Small intestine (tissue), 7 donors: ENCODE measurements at regions not wholly inside any gene's neighbourhood (a gene's known extent, or its start where the extent isn't known, plus 50 kb on each side); places are given as distances from the start of the nearest gene placed in this dataset.

Experiments
- DNase-seq, 2 donors: peaks; one replicate each; pipeline versions ENCODE4 v3.0.0 to v3.0.0-alpha.2; 2013
- FAIRE-seq: peaks from 2 replicates; lab custom pipeline; 2012; peaks lifted over from hg19 to GRCh38; lab: Jason Lieb, UNC
- H3K27ac ChIP-seq, 3 donors: one replicate each; pipeline ENCODE4 v1.5.1; 2013; ENCODE audit warnings: low read length in 2 of 3, mild to moderate bottlenecking in 2 of 3, control low read depth in 1 of 3, inconsistent platforms in 1 of 3, low read depth in 1 of 3, moderate library complexity in 1 of 3
- H3K27me3 ChIP-seq, 3 donors: one replicate each; pipeline ENCODE4 v1.6.1; 2013; ENCODE audit warnings: low read length in 3 of 3, inconsistent platforms in 1 of 3; ENCODE audit not compliant: control insufficient read depth in 3 of 3, insufficient read depth in 3 of 3
- H3K36me3 ChIP-seq, 3 donors: one replicate each; pipeline ENCODE4 v1.6.1; 2013; ENCODE audit warnings: low read length in 3 of 3, inconsistent platforms in 1 of 3, low read depth in 1 of 3, mild to moderate bottlenecking in 1 of 3, moderate library complexity in 1 of 3; ENCODE audit not compliant: control insufficient read depth in 3 of 3, insufficient read depth in 2 of 3
- H3K4me1 ChIP-seq, 3 donors: one replicate each; pipeline ENCODE4 v1.6.1; 2013; ENCODE audit warnings: low read length in 2 of 3, inconsistent platforms in 1 of 3, low read depth in 1 of 3, mild to moderate bottlenecking in 1 of 3, moderate library complexity in 1 of 3; ENCODE audit not compliant: control insufficient read depth in 3 of 3, insufficient read depth in 2 of 3
- H3K4me3 ChIP-seq, 3 donors: one replicate each; pipeline ENCODE4 v1.5.1; 2013; ENCODE audit warnings: low read length in 3 of 3, control low read depth in 1 of 3, inconsistent platforms in 1 of 3, low read depth in 1 of 3, mild to moderate bottlenecking in 1 of 3, moderate library complexity in 1 of 3
- H3K9me3 ChIP-seq, 2 donors: one replicate each; pipeline ENCODE4 v1.6.1; 2013; ENCODE audit warnings: low read depth in 1 of 2, low read length in 1 of 2; ENCODE audit not compliant: control insufficient read depth in 2 of 2, insufficient read depth in 1 of 2
- WGBS, 3 donors: extraction: QIAGEN DNeasy Blood & Tissue Kit; methylation state at CpG; one replicate each; pipeline ENCODE4 v1.1.7; 2013; 5-methylcytosine and 5-hydroxymethylcytosine counted together
- donor health status: healthy with polysubstance abuse.
- donor health status: control.
- donor health status: control.
- donor health status: Bipolar disorder and iron deficiency.
- donor health status: healthy.

GRCh38 chr5:86671536-86671935 lies 53.8 kb downstream of the COX7C start:
- H3K4me3 ChIP-seq, result no peak overlapping the region
- no peak overlapping the region for H3K27ac ChIP-seq
- H3K27me3 ChIP-seq, result no peaks in the 10 kb centered on the region
- H3K36me3 ChIP-seq, result no peaks in the 10 kb centered on the region
- no peaks in the 10 kb centered on the region for H3K9me3 ChIP-seq
- DNase-seq, result no peak
- no peak for FAIRE-seq
- no peaks in the 10 kb centered on the region for H3K4me1 ChIP-seq
- WGBS, 3 donors, result 92 to 98% (median 95%) methylated on average over 3 of the region's 3 CpGs

DNA sequence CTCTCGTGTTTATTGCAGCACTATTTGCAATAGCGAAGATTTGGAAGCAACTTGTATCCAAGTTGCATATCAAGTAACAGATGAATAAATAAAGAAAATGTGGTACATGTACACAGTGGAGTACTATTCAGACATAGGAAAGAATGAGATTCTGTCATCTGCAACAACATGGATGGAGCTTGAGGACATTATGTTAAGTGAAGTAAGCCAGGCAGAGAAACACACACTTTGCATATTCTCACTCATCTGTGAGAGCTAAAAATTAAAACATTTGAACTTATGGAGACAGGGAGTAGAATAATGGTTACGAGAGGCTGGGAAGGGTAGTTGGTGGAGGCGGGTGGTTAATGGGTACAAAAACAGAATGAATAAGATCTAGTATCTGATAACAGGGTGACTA lies 56.3 kb downstream of the COX7C start:
- Histone ChIP-seq H3K27me3 (no peaks in the 10 kb centered on the region), H3K4me3 (no peak overlapping the region), H3K27ac (no peak overlapping the region), H3K4me1 (no peaks in the 10 kb centered on the region), H3K36me3 (no peaks in the 10 kb centered on the region), H3K9me3 (no peaks in the 10 kb centered on the region)
- DNase-seq, result no peak
- WGBS, 3 donors, result 78 to 89% (median 79%) methylated on average over 4 of the region's 4 CpGs
- no peak for FAIRE-seq

DNA sequence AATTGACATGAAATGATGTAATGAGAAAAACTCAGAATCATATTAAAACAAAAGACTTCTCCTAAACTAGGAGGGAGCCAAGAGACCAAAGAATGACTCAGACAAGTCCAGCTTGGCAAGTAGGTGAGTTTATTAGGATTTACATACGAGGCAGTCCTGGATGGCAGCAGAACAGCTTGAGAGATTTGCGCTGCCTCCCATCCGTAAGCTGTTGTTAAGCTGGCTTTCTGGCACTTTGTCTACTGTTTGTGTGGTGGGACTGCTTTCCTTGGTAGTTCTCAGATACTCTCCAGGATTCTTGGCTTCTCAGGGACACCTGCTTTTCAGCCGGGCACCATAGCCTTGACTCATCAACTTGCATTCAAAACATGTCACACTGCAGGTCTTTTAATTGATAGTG lies 57.6 kb downstream of the COX7C start:
- Histone ChIP-seq H3K27ac (no peak overlapping the region), H3K4me3 (no peak overlapping the region), H3K9me3 (no peaks in the 10 kb centered on the region), H3K4me1 (no peaks in the 10 kb centered on the region), H3K36me3 (no peaks in the 10 kb centered on the region), H3K27me3 (no peaks in the 10 kb centered on the region)
- FAIRE-seq (no peak), DNase-seq (no peak)
- WGBS, 3 donors, result 73 to 79% (median 74%) methylated on average over 4 of the region's 4 CpGs

GRCh38 chr5:86679529-86679928 lies 61.8 kb downstream of the COX7C start:
- DNase-seq (peak; percentile 52 to 62), FAIRE-seq (peak; percentile 53)
- Histone ChIP-seq H3K4me1 (no peaks in the 10 kb centered on the region), H3K9me3 (no peaks in the 10 kb centered on the region), H3K4me3 (no peak overlapping the region), H3K36me3 (no peaks in the 10 kb centered on the region), H3K27ac (no peak overlapping the region), H3K27me3 (no peaks in the 10 kb centered on the region)
- WGBS, 3 donors, result 0% methylated on average over 1 of the region's 1 CpG

- Histone ChIP-seq H3K36me3 (no peaks in the 10 kb centered on the region), H3K27ac (no peak overlapping the region), H3K9me3 (no peaks in the 10 kb centered on the region), H3K27me3 (no peaks in the 10 kb centered on the region), H3K4me3 (no peak overlapping the region), H3K4me1 (no peaks in the 10 kb centered on the region)
- DNase-seq (no peak), FAIRE-seq (no peak)
- 45 to 56% (median 47%) methylated on average over 2 of the region's 2 CpGs for WGBS, 3 donors
These were observed 62.2 kb downstream of the COX7C start for GRCh38 chr5:86679949-86680348.

- Histone ChIP-seq H3K4me3 (no peak overlapping the region), H3K4me1 (no peaks in the 10 kb centered on the region), H3K36me3 (no peaks in the 10 kb centered on the region), H3K27ac (no peak overlapping the region), H3K9me3 (no peaks in the 10 kb centered on the region), H3K27me3 (no peaks in the 10 kb centered on the region)
- WGBS, 3 donors, result 69 to 73% (median 71%) methylated on average over 2 of the region's 2 CpGs
- FAIRE-seq (no peak), DNase-seq (no peak)
These were observed 66.5 kb downstream of the COX7C start for GRCh38 chr5:86684222-86684621.

- Histone ChIP-seq H3K4me3 (no peak overlapping the region), H3K9me3 (no peaks in the 10 kb centered on the region), H3K36me3 (no peaks in the 10 kb centered on the region), H3K27me3 (no peaks in the 10 kb centered on the region), H3K4me1 (no peaks in the 10 kb centered on the region), H3K27ac (no peak overlapping the region)
- FAIRE-seq (no peak), DNase-seq (no peak)
- whole genome bisulfite sequencing, 3 donors, result 13 to 35% (median 14%) methylated on average over 1 of the region's 1 CpG
These were observed 68.3 kb downstream of the COX7C start for GRCh38 chr5:86686046-86686445.

DNA sequence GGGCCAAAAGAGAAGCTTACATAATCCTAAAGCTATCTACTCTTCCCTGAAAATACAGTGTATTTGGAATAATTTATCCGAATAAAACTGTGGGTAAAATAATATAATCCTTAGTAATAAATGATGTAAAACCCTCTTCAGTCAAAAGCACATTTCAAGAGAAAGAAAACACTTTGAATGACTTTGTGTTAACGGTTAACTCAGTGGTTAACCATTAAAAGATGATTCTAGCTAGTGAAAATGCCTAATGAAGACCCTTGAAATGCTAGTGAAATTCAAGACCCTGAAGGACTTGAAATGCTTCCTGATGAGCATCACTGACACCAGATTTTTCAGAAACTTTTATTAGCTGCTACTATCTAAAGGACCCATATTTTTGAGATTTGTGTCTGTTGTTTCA lies 70.7 kb downstream of the COX7C start:
- Histone ChIP-seq H3K9me3 (no peaks in the 10 kb centered on the region), H3K27me3 (no peaks in the 10 kb centered on the region), H3K4me3 (no peak overlapping the region), H3K36me3 (no peaks in the 10 kb centered on the region), H3K4me1 (no peaks in the 10 kb centered on the region), H3K27ac (no peak overlapping the region)
- 40 to 50% (median 40%) methylated on average over 2 of the region's 2 CpGs for WGBS, 3 donors
- no peak for DNase-seq
- no peak for FAIRE-seq

DNA sequence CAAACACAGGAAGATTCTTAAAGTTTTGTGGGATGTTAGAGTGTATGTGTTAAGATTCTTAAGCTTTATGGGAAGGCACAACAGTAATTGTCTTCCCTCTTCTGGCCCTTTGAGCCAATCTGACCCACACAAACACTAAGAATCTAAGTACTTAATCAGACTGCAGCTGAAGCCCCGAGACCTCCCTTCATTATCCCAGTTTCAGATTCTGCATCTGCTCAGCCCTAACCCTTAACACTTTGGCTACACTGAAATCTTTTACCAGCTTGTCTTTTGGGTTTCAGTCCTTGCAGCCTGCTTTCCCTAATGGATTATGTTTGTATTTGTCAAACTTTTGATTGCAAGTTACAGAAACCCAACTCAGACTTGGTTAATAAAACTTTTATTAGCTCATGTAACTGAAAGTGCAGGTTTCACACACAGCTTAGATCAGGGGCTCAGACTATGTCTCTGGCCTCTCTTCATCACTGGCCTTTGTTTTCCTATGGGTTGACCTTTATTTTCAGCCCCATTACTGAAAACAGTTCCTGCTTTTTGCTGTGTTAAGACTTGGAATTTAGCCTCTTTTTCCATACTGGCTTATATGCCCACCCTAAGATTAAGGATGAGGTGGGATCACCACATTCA lies 71.5 kb downstream of the COX7C start:
- H3K27ac ChIP-seq, result no peak overlapping the region
- no peaks in the 10 kb centered on the region for H3K4me1 ChIP-seq
- no peaks in the 10 kb centered on the region for H3K27me3 ChIP-seq
- FAIRE-seq (no peak), DNase-seq (no peak)
- H3K36me3 ChIP-seq, result no peaks in the 10 kb centered on the region
- no peak overlapping the region for H3K4me3 ChIP-seq
- 63 to 76% (median 75%) methylated on average over 1 of the region's 1 CpG for WGBS, 3 donors
- H3K9me3 ChIP-seq, result no peaks in the 10 kb centered on the region
